T-helper 1 cell treated with Interleukin-12 subunit alpha and Interleukin-12 subunit beta and Interleukin-4 antibody, amounts not matched to agents 30 ng/mL and 1 ng/mL, for 36 hours (primary cell): ENCODE measurements at regions not wholly inside any gene's neighbourhood (a gene's known extent, or its start where the extent isn't known, plus 50 kb on each side); places are given as distances from the start of the nearest gene placed in this dataset.
"Not testable (repeated sequence)": the region's sequence is repeated elsewhere in the genome, so short reads cannot be mapped to it uniquely, and the experiment has no call there.

Experiments used
- intact Hi-C: fragments of 100-400 bp; cut with micrococcal nuclease; formaldehyde crosslinking; loops from one replicate; pipeline ENCODE4 v1.15.1; 2024

DNA sequence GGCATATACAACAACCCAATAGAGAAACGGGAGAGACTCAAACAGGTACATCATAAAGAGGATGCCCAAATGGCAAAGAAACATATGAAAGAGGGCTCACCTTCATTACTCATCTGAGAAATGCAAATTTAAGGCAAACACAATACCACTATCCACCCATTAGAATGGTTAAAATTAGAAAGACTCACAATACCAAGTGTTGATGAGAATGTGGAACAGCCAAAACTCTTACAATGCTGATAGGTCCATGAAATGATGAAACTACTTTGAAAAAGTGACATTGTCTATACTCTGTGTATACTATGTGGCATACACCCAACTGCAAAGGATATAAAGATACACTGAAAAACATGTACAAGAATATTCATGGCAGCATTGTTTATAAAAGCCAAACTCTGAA, 96.2 kb upstream of the TSHZ3 start:
- intact Hi-C loops, result no loop called here

GRCh38 chr19:31448221-31448657, 99.0 kb upstream of the TSHZ3 start:
- intact Hi-C loops, result no loop called here

- intact Hi-C loops, result no loop called here
Observed at GRCh38 chr19:31449379-31449778, 100.1 kb upstream of the TSHZ3 start.

GRCh38 chr19:31450696-31451095, 101.5 kb upstream of the TSHZ3 start:
- intact Hi-C loops, result no loop called here

DNA sequence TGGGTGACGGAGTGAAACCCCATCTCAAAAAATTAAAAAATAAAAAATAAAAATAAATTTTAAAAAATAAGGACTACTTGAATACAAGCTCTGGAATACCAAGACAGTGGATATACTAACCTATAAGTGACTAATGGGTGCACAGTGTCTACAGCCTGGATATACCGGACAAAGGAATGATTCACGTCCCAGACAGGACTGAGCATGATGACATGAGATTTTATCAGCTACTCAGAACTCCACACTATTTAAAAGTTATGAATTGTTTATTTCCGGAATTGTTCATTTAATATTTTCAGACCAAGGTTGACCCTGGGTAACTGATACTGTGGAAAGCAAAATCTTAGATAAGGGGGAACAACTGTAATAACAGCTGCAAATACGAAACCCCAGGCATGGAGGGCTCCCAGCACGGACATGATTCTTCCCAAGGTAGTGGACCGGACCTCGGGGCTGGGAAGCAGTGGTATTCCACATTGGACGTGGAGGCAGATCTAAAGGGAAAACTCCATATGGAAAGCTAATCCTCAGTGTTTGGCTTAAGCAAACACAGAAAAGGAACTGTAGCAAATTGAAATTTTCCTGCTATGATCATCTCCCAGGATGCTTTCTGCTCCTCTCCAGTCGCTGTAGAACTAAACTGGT, 102.6 kb upstream of the TSHZ3 start:
- intact Hi-C loops, result no loop called here

- intact Hi-C loops, result no loop called here
Observed at GRCh38 chr19:31459430-31459829, 110.2 kb upstream of the TSHZ3 start.

DNA sequence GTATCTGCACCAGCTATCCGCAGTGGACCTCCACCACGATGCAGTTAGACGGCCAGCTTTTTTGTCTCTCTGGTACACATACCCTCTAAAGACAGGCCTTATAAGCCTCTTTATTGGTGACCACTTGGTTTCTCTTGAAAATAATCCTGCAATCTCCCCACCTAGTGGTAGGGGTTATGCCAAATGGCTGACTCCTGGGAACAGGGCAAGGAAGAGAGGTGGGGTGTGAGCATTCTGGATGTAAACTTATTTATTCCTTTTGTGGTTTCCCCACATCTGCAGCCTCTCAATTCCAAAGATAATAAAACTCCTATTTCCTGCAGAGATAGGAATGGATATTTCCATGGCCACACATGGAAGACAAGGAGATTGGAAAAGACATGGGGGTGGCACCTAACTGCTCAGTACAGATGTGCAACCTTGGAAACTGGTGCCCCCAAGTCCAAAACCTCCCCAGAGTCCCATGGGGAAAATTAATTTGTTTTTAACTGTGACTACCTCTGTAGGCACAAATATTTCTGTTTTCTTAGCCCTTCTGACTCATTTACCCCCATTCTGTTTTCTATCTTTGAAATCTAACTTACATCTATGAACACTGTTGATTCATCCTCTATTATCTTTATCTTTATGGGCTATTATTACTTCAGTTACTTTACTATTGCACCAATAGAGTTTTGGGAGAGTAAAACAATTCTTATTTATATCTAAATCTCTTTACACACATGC, 112.7 kb upstream of the TSHZ3 start:
- intact Hi-C loops, result no loop called here

GRCh38 chr19:31470229-31470939, 121.1 kb upstream of the TSHZ3 start:
- intact Hi-C loops, result no loop called here

GRCh38 chr19:31470952-31471351, 121.7 kb upstream of the TSHZ3 start:
- intact Hi-C loops, result no loop called here

DNA sequence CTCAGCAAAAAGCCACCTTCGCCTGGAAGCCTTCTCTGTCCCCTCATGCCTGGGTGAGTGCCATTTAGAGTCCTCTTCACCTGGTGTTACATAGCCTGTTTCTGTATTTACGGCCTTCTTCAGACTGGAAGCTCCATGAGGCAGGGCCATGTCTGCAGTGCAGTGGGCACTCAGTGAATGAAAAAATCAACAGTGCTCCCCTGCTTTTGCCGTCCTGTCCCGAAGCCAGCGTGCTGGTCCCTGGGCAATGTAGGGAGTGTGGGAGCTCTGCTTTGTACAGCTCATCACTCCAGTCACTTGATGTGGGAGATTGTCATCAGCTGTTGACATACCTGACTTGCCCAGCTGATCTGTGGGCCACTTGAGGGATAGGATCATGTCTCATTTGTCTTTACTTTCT, 129.0 kb upstream of the TSHZ3 start:
- intact Hi-C loops, result no loop called here

DNA sequence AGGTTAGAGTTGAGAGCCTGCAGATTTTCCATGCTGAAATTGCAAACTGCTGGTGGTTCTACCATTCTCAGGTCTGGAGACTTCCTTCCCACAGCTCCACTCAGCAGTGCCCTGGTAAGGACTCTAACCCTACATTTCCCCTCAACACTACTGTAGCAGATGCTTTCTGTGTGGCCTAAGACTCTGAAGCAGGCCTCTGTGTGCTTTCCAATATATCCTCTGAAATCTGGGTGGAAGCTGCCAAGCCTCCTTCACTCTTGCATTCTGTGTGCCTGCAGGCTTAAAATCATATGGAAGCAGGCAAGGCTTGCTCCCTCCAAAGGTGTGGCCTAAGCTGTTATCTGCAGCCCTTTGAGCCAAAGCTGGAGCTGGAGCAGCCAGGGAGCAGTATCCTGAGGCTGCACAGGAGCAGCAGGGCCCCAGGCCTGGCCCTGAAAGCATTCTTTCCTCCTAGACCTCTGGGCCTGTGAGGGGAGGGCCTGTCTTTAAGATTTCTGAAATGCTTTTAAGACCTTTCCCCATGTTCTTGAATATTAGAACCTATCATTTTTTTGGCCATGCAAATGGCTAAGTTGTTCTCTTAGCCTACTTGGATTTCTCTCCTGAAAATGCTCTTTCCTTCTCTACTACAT, 134.1 kb upstream of the TSHZ3 start:
- intact Hi-C loops, result no loop called here

GRCh38 chr19:31484858-31485410, 135.7 kb upstream of the TSHZ3 start:
- intact Hi-C loops, result not testable (repeated sequence)

DNA sequence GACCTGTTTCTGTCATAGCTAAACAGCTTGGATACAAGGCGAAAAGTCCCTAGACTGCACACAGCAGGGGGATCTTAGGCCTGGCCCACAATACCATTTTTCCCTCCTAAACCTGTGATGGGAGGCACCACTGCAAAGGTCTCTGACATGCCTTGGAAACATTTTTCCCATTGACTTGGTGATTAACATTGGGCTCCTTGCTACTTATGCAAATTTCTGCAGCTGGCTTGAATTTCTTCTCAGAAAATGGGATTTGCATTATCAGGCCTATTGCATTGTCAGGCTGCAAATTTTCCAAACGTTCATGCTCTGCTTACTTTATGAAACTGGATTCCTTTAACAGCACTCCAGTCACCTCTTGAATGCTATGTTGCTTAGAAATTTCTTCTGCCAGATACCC, 136.2 kb upstream of the TSHZ3 start:
- intact Hi-C loops, result no loop called here

DNA sequence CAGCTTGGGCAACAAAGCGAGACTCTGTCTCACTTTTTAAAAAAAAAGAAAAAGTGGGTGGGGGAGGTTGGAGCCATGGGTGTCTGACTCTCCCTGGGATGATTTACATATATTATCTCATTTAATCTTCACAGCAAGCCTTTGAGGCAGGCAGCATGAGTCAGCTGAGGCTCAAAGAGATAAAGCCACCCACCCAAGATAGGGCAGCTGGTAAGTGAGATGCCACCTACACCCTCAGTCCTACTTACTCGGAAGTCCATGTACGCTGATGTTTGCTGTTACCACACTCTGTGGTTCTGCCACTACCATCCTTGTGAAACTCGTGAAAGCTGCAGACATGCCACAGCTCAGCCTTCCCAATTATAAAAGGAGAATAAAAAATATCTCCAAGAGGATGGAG, 142.0 kb upstream of the TSHZ3 start:
- intact Hi-C loops, result no loop called here

DNA sequence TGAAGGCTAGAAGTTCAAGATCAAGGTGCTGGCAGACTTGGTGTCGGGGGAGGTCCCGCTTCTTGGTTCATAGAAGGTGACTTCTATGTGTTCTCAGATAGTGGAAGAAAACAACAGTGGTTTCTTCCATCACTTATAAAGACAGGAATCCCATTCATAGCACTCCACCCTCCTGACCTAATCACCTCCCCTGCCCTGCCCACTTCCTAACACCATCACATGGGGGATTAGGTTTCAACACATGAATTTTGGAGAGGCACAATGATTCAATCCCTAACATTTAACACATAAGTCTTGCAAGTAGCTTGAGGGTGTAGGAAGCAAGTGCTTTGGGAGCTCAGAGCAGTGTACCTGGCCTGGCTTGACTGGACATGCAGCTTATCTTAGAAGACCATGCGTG, 142.8 kb upstream of the TSHZ3 start:
- intact Hi-C loops, result no loop called here

GRCh38 chr19:31496076-31496475, 146.8 kb upstream of the TSHZ3 start:
- intact Hi-C loops, result no loop called here

DNA sequence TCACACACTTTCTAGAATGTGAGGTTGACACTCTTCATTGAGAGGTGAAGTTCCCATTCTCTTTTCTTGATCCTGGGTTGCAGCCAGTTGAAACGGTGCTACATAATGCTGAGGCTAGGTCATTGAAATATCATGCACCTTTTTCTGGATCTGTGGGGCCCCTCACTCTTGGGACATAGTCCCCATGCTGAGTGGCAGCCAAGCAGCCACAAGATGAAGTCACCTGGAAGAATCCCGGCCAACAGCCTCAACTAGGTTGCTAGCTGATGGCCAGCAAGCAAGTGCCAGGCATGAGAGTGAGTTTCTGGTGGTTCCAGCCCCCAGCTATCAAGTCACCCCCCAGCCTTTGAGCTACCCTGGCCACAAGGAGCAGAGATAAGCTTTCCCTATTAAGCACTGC, 148.5 kb upstream of the TSHZ3 start:
- intact Hi-C loops, result no loop called here

GRCh38 chr19:31498781-31499180, 149.5 kb upstream of the TSHZ3 start:
- intact Hi-C loops, result no loop called here

GRCh38 chr19:31499281-31500196, 150.3 kb upstream of the TSHZ3 start:
- intact Hi-C loops, result no loop called here

DNA sequence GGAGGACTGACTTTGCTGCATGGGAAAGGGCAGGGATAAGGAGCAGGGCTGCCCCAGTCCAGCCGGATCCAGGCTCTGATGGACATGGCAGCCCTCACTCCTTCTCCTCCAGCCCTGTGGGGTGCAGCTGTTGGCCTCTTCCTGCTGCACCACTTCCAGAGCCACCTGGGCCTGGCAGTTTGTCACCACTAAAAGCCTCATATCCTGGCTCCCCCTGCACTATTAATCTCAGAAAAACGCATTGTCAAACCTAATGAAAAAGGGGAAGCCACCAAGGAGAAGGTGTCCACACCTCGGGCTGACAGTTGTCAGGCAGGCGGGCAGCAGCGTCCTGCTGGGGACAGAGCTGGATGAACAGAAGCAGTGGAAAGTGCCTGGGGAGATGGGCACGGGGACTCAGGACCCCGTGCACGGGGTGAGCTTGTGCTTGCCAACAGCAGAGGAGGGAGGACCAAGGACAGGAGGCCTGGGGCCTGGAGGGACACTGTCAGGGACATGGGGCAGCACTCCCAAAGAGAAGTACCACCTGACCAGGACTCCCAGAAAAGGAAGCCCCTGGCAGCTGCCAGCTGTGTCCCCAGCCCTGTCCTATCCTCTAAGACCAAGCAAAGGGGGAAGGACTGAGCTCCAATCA, 151.1 kb upstream of the TSHZ3 start:
- intact Hi-C loops, result no loop called here
